DND-41 (cell line): ENCODE measurements at regions not wholly inside any gene's neighbourhood (a gene's known extent, or its start where the extent isn't known, plus 50 kb on each side); places are given as distances from the start of the nearest gene placed in this dataset.

Experiments used
- EZH2 ChIP-seq: IDR thresholded peaks from 3 replicates; pipeline ENCODE4 v1.6.1; 2012; ENCODE audit warnings: borderline replicate concordance, low read depth, mild to moderate bottlenecking, moderate library complexity, low read length, inconsistent platforms; ENCODE audit not compliant: severe bottlenecking
- TF ChIP-seq, protein P1 (sequence below): IDR thresholded peaks from 2 replicates; pipeline ENCODE4 v1.5.1; 2012; ENCODE audit warnings: borderline replicate concordance, low read length, moderate library complexity, mild to moderate bottlenecking; ENCODE audit not compliant: poor library complexity, severe bottlenecking; ENCODE audit errors: extremely low read depth

- TF ChIP-seq, protein P1, sequence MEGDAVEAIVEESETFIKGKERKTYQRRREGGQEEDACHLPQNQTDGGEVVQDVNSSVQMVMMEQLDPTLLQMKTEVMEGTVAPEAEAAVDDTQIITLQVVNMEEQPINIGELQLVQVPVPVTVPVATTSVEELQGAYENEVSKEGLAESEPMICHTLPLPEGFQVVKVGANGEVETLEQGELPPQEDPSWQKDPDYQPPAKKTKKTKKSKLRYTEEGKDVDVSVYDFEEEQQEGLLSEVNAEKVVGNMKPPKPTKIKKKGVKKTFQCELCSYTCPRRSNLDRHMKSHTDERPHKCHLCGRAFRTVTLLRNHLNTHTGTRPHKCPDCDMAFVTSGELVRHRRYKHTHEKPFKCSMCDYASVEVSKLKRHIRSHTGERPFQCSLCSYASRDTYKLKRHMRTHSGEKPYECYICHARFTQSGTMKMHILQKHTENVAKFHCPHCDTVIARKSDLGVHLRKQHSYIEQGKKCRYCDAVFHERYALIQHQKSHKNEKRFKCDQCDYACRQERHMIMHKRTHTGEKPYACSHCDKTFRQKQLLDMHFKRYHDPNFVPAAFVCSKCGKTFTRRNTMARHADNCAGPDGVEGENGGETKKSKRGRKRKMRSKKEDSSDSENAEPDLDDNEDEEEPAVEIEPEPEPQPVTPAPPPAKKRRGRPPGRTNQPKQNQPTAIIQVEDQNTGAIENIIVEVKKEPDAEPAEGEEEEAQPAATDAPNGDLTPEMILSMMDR = no peak
- no peak for TF ChIP-seq EZH2
Measured at GRCh38 chr7:89760690-89761089, 393.6 kb upstream of the STEAP1 start.
